ENCODE measurements at regions not wholly inside any gene's neighbourhood (a gene's known extent, or its start where the extent isn't known, plus 50 kb on each side); places are given as distances from the start of the nearest gene placed in this dataset.

DNA sequence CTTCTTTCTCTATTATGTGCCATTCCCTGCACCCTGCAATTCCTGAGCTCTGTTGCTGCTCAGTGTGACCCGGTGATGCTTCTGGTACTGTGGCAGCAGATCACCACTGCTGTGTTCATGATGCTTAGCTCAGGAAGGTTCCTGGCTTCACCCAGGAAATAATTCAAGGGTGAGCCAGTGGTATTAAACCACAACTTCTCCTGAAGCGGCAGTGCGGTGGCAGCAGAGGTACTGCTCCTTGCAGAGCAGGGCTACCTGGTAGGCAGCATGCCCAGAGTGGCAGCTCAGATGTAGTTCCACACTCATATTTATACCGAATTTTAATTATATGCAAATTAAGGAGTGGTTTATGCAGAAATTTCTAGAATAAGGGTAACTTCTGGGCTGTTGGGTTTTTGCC, 213.8 kb upstream of the ZNF608 start:
- TF ChIP-seq ZNF274 (IDR thresholded peaks at IDR 0.05; ENCODE audit: low read depth, low read length) (no peak), SUZ12 (IDR thresholded peaks at IDR 0.05; ENCODE audit: extremely low read depth, insufficient read depth, insufficient read length) (no peak), YY1 (IDR thresholded peaks at IDR 0.05; ENCODE audit: insufficient read depth, insufficient read length) (no peak)
